T-cell (primary cell): ENCODE measurements at regions not wholly inside any gene's neighbourhood (a gene's known extent, or its start where the extent isn't known, plus 50 kb on each side); places are given as distances from the start of the nearest gene placed in this dataset.
"Not testable (repeated sequence)": the region's sequence is repeated elsewhere in the genome, so short reads cannot be mapped to it uniquely, and the experiment has no call there.

Experiments
- ATAC-seq, 4 experiments: fragments of 200-7000 bp in 3 of 4; fragments of 150-1000 bp in 1 of 4; cut with Tn5 transposase; replicated peaks in 1 of 4; 1 replicate in 3 of 4; 2 replicates in 1 of 4; pipeline ENCODE4 v1.10.0; 2021; ENCODE audit warnings: moderate library complexity in 3 of 4, mild to moderate bottlenecking in 2 of 4, moderate number of reproducible peaks in 1 of 4
- CTCF ChIA-PET, 2 donors: fragments of 300-600 bp; sonication (Branson Sonifier 250); formaldehyde crosslinking; loops; one replicate each; lab custom pipeline; 2022; ENCODE audit warnings: antibody characterized with exemption in 2 of 2; lab: Charles Lee
- POLR2A ChIA-PET, 2 donors: fragments of 300-600 bp; sonication (Branson Sonifier 250); formaldehyde crosslinking; loops; one replicate each; lab custom pipeline; 2022; ENCODE audit warnings: antibody characterized with exemption in 2 of 2; lab: Charles Lee
- DNase-seq, 35 experiments: peaks; one replicate each; pipeline versions ENCODE4 v3.0.0 to v3.0.0-alpha.2; 2013 to 2023
- H3K27ac ChIP-seq: one replicate; pipeline ENCODE4 v1.5.1; 2013; ENCODE audit warnings: low read length
- H3K27me3 ChIP-seq, 2 experiments: replicated peaks in 1 of 2; 1 replicate in 1 of 2; 2 replicates in 1 of 2; pipeline versions ENCODE4 v1.6.1 to v1.7.0; 2013; ENCODE audit warnings: low read length in 1 of 2, mixed read lengths in 1 of 2; ENCODE audit not compliant: control insufficient read depth in 2 of 2, insufficient read depth in 2 of 2; ENCODE audit errors: extremely low read depth in 1 of 2
- H3K36me3 ChIP-seq, 2 donors: 1 replicate in 1 of 2; 2 replicates in 1 of 2; pipeline versions ENCODE4 v1.6.1 to v1.7.0; 2013; ENCODE audit warnings: low read length in 1 of 2; ENCODE audit not compliant: control insufficient read depth in 2 of 2, insufficient read depth in 1 of 2; ENCODE audit errors: extremely low read depth in 1 of 2
- H3K4me1 ChIP-seq, 2 experiments: 1 replicate in 1 of 2; 2 replicates in 1 of 2; pipeline versions ENCODE4 v1.6.1 to v1.7.0; 2013; ENCODE audit warnings: low read length in 2 of 2, mixed read lengths in 1 of 2; ENCODE audit not compliant: insufficient read depth in 2 of 2, control insufficient read depth in 1 of 2; ENCODE audit errors: extremely low read depth in 1 of 2
- H3K4me3 ChIP-seq, 2 donors: 1 replicate in 1 of 2; 2 replicates in 1 of 2; pipeline versions ENCODE4 v1.5.1 to v1.7.0; 2013; ENCODE audit warnings: mild to moderate bottlenecking in 2 of 2, low read length in 1 of 2, moderate library complexity in 1 of 2; ENCODE audit not compliant: control insufficient read depth in 1 of 2; ENCODE audit errors: extremely low read depth in 1 of 2
- H3K9me3 ChIP-seq: 2 replicates; pipeline ENCODE4 v1.7.0; 2013
- H3K27ac Mint-ChIP-seq, 2 donors: one replicate each; pipeline ENCODE4 v1.8.0; 2020 to 2021; ENCODE audit warnings: mild to moderate bottlenecking in 2 of 2, mixed read lengths in 2 of 2
- H3K27me3 Mint-ChIP-seq, 2 donors: one replicate each; pipeline ENCODE4 v1.8.0; 2021 to 2022; ENCODE audit warnings: mixed read lengths in 2 of 2
- H3K36me3 Mint-ChIP-seq: one replicate; pipeline ENCODE4 v1.8.0; 2021; ENCODE audit warnings: mixed read lengths
- H3K4me1 Mint-ChIP-seq, 3 donors: one replicate each; pipeline ENCODE4 v1.8.0; 2020 to 2022; ENCODE audit warnings: mixed read lengths in 3 of 3, mild to moderate bottlenecking in 1 of 3
- H3K4me3 Mint-ChIP-seq, 3 donors: one replicate each; pipeline ENCODE4 v1.8.0; 2020 to 2022; ENCODE audit warnings: mild to moderate bottlenecking in 3 of 3, mixed read lengths in 3 of 3, moderate library complexity in 3 of 3
- H3K9me3 Mint-ChIP-seq, 3 donors: one replicate each; pipeline ENCODE4 v1.8.0; 2020 to 2022; ENCODE audit warnings: mixed read lengths in 3 of 3
- WGBS: methylation state at CpG from one replicate; pipeline ENCODE4 v1.1.5; 2013; ENCODE audit warnings: missing lambda C conversion rate; ENCODE audit not compliant: insufficient coverage; 5-methylcytosine and 5-hydroxymethylcytosine counted together

- H3K4me3 Mint-ChIP-seq, result no peak overlapping the region
- H3K27ac Mint-ChIP-seq, result no peak overlapping the region
- ChIA-PET POLR2A (no interaction called here), CTCF (no interaction called here)
- H3K9me3 ChIP-seq, result no peaks in the 10 kb centered on the region
- ATAC-seq (no peak), DNase-seq (no peak)
- no peaks in the 10 kb centered on the region for H3K4me1 Mint-ChIP-seq
- H3K4me1 ChIP-seq, result no peaks in the 10 kb centered on the region
- WGBS, result 75% methylated on average over 2 of the region's 3 CpGs
- H3K4me3 ChIP-seq, result no peak overlapping the region
- H3K27me3 Mint-ChIP-seq, result no peaks in the 10 kb centered on the region
- H3K27ac ChIP-seq, result no peak overlapping the region
- H3K36me3 ChIP-seq, result no peaks in the 10 kb centered on the region
- no peaks in the 10 kb centered on the region for H3K9me3 Mint-ChIP-seq
- H3K27me3 ChIP-seq, result no peaks in the 10 kb centered on the region
- no peaks in the 10 kb centered on the region for H3K36me3 Mint-ChIP-seq
Measured at GRCh38 chr3:174362556-174362955, 496.6 kb upstream of the NAALADL2 start.

- peaks cover 0 to 6% (median 0%) of the 10 kb centered on the region in 3 donors for H3K9me3 Mint-ChIP-seq
- H3K36me3 Mint-ChIP-seq, result no peaks in the 10 kb centered on the region
- DNase-seq, result no peak
- no peak overlapping the region for H3K27ac Mint-ChIP-seq
- H3K4me1 ChIP-seq, result no peaks in the 10 kb centered on the region
- no peaks in the 10 kb centered on the region for H3K27me3 ChIP-seq
- WGBS, result 100% methylated on average over 1 of the region's 3 CpGs
- no peaks in the 10 kb centered on the region for H3K4me1 Mint-ChIP-seq
- no peak overlapping the region for H3K4me3 Mint-ChIP-seq
- H3K27me3 Mint-ChIP-seq, result no peaks in the 10 kb centered on the region
- H3K4me3 ChIP-seq, result no peak overlapping the region
- H3K36me3 ChIP-seq, result no peaks in the 10 kb centered on the region
- CTCF ChIA-PET, result no interaction called here
- ATAC-seq, result no peak
- H3K27ac ChIP-seq, result no peak overlapping the region
- H3K9me3 ChIP-seq, result no peaks in the 10 kb centered on the region
- POLR2A ChIA-PET, result no interaction called here
Measured at GRCh38 chr3:174363256-174363655, 495.9 kb upstream of the NAALADL2 start.

- peaks cover 2 to 17% (median 5%) of the 10 kb centered on the region in 3 donors for H3K9me3 Mint-ChIP-seq
- Histone ChIP-seq H3K4me3 (no peak overlapping the region), H3K27me3 (no peaks in the 10 kb centered on the region), H3K27ac (no peak overlapping the region), H3K9me3 (no peaks in the 10 kb centered on the region), H3K36me3 (no peaks in the 10 kb centered on the region), H3K4me1 (no peaks in the 10 kb centered on the region)
- H3K36me3 Mint-ChIP-seq, result no peaks in the 10 kb centered on the region
- no peaks in the 10 kb centered on the region for H3K4me1 Mint-ChIP-seq
- ATAC-seq, result no peak
- H3K27me3 Mint-ChIP-seq, result no peaks in the 10 kb centered on the region
- no peak overlapping the region for H3K4me3 Mint-ChIP-seq
- POLR2A ChIA-PET, result no interaction called here
- no peak for DNase-seq
- no peak overlapping the region for H3K27ac Mint-ChIP-seq
- CTCF ChIA-PET, result no interaction called here
- WGBS, result 80% methylated on average over 1 of the region's 1 CpG
Measured at GRCh38 chr3:174365796-174366195, 493.3 kb upstream of the NAALADL2 start.

DNA sequence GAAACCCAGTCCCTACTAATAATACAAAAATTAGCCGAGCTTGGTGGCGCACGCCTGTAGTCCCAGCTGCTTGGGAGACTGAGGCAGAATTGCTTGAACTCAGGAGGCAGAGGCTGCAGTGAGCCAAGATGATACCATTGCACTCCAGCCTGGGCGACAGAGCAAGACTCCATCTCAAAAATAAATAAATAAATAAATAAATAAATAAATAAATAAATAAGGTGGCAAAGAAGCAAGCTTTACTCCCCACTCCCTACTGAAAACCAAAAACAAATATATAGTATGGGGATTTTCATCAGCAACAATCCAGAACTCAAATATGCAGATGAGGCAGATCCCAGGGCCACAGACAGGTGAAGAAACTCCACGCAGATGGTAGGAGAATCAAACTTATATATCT lies 492.2 kb upstream of the NAALADL2 start:
- H3K27me3 Mint-ChIP-seq, H3K4me3 Mint-ChIP-seq, H3K27me3 ChIP-seq, H3K27ac Mint-ChIP-seq, CTCF ChIA-PET, ATAC-seq, H3K4me1 Mint-ChIP-seq, H3K27ac ChIP-seq, H3K9me3 ChIP-seq, H3K36me3 ChIP-seq, DNase-seq, POLR2A ChIA-PET, H3K4me3 ChIP-seq, H3K4me1 ChIP-seq, H3K36me3 Mint-ChIP-seq: not testable (repeated sequence)
- peaks cover 2 to 20% (median 5%) of the 10 kb centered on the region in 3 donors for H3K9me3 Mint-ChIP-seq
- WGBS, result no CpG with 5 or more reads among the region's 5 CpGs

- no peaks in the 10 kb centered on the region for H3K27me3 Mint-ChIP-seq
- no peaks in the 10 kb centered on the region for H3K36me3 Mint-ChIP-seq
- ChIA-PET CTCF (no interaction called here), POLR2A (no interaction called here)
- H3K27ac Mint-ChIP-seq, result no peak overlapping the region
- no peak for ATAC-seq
- H3K9me3 Mint-ChIP-seq, result peaks cover 0 to 8% (median 4%) of the 10 kb centered on the region in 3 donors
- H3K27ac ChIP-seq, result no peak overlapping the region
- H3K4me1 ChIP-seq, result no peaks in the 10 kb centered on the region
- H3K36me3 ChIP-seq, result no peaks in the 10 kb centered on the region
- H3K9me3 ChIP-seq, result no peaks in the 10 kb centered on the region
- no peaks in the 10 kb centered on the region for H3K4me1 Mint-ChIP-seq
- H3K4me3 ChIP-seq, result no peak overlapping the region
- H3K27me3 ChIP-seq, result no peaks in the 10 kb centered on the region
- no peak for DNase-seq
- H3K4me3 Mint-ChIP-seq, result no peak overlapping the region
Measured at GRCh38 chr3:174376346-174376745, 482.8 kb upstream of the NAALADL2 start.

DNA sequence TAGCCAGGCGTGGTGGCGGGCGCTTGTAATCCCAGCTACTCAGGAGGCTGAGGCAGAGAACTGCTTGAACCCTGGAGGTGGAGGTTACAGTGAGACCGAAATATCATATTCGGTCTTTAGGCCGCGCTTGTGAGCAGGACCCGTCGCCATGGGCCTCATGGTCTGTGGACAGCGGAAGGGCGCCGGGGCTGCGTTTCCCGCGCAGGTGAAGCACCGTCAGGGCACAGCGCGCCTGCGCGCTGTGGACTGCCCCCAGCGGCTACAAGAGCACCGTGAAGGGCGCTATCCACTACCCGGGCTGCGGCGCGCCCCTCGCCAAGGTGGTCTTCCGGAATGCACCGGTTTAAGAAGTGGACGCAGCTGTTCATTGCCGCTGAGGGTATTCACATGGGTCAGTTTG lies 482.0 kb upstream of the NAALADL2 start:
- no peaks in the 10 kb centered on the region for H3K36me3 ChIP-seq
- no peaks in the 10 kb centered on the region for H3K27me3 ChIP-seq
- ATAC-seq (no peak), DNase-seq (no peak)
- no peak overlapping the region for H3K4me3 ChIP-seq
- H3K27ac Mint-ChIP-seq, result no peak overlapping the region
- H3K27ac ChIP-seq, result no peak overlapping the region
- WGBS, result 97% methylated on average over 27 of the region's 32 CpGs
- H3K9me3 Mint-ChIP-seq, result peaks cover 0 to 6% (median 4%) of the 10 kb centered on the region in 3 donors
- ChIA-PET POLR2A (no interaction called here), CTCF (no interaction called here)
- H3K4me3 Mint-ChIP-seq, result no peak overlapping the region
- no peaks in the 10 kb centered on the region for H3K4me1 ChIP-seq
- H3K27me3 Mint-ChIP-seq, result no peaks in the 10 kb centered on the region
- no peaks in the 10 kb centered on the region for H3K36me3 Mint-ChIP-seq
- no peaks in the 10 kb centered on the region for H3K4me1 Mint-ChIP-seq
- no peaks in the 10 kb centered on the region for H3K9me3 ChIP-seq

DNA sequence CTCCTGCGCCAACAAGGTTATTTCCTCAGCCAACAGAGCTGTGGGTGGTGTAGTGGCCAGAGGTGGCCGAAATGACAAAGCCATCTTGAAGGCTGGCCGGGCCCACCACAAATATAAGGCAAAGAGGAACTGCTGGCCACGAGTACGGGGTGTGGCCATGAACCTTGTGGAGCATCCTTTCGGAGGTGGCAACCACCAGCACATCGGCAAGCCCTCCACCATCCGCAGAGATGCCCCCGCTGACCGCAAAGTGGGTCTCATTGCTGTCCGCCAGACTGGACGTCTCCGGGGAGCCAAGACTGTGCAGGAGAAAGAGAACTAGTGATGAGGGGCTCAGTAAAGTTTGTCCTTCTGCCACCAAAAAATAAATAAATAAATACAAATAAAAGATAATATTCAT lies 481.4 kb upstream of the NAALADL2 start:
- Histone ChIP-seq H3K27me3 (no peaks in the 10 kb centered on the region), H3K36me3 (no peaks in the 10 kb centered on the region), H3K4me1 (no peaks in the 10 kb centered on the region), H3K4me3 (no peak overlapping the region), H3K9me3 (no peaks in the 10 kb centered on the region), H3K27ac (no peak overlapping the region)
- Mint-ChIP-seq H3K9me3 (peaks cover 0 to 6% (median 4%) of the 10 kb centered on the region in 3 donors), H3K4me1 (no peaks in the 10 kb centered on the region), H3K4me3 (no peak overlapping the region), H3K36me3 (no peaks in the 10 kb centered on the region), H3K27me3 (peaks cover 0 to 4% of the 10 kb centered on the region in 2 donors), H3K27ac (no peak overlapping the region)
- WGBS, result 83% methylated on average over 7 of the region's 13 CpGs
- ATAC-seq (no peak), DNase-seq (no peak)
- CTCF ChIA-PET, result no interaction called here
- POLR2A ChIA-PET, result no interaction called here
